Esophagus squamous epithelium (tissue), 4 donors: ENCODE measurements at regions not wholly inside any gene's neighbourhood (a gene's known extent, or its start where the extent isn't known, plus 50 kb on each side); places are given as distances from the start of the nearest gene placed in this dataset.

ENCODE experiments used
- CTCF ChIP-seq, 6 experiments: fragments of 450-650 bp in 4 of 6; fragments of 200-600 bp in 2 of 6; sonication (generic) in 2 of 6; IDR thresholded peaks; one replicate each; pipeline ENCODE4 v1.5.1; 2016 to 2019; ENCODE audit warnings: antibody characterized with exemption in 6 of 6, mild to moderate bottlenecking in 4 of 6, moderate library complexity in 4 of 6
- POLR2A ChIP-seq, 4 donors: fragments of 450-650 bp; IDR thresholded peaks; one replicate each; pipeline ENCODE4 v1.6.1; 2017; ENCODE audit warnings: antibody characterized with exemption in 4 of 4, mild to moderate bottlenecking in 4 of 4, moderate library complexity in 3 of 4

- no peak for TF ChIP-seq CTCF (IDR thresholded peaks at IDR 0.05)
- no peak for TF ChIP-seq POLR2A (IDR thresholded peaks at IDR 0.05)
Measured at GRCh38 chr2:47295131-47295980, 73.8 kb upstream of the EPCAM start.
